Colonic mucosa (tissue), 4 donors: ENCODE measurements at regions not wholly inside any gene's neighbourhood (a gene's known extent, or its start where the extent isn't known, plus 50 kb on each side); places are given as distances from the start of the nearest gene placed in this dataset.

Source experiments
- DNase-seq: peaks from one replicate; pipeline ENCODE4 v3.0.0-alpha.2; 2020
- H3K27ac ChIP-seq: fragments of 200-600 bp; one replicate; pipeline ENCODE4 v1.8.0; 2021
- H3K27me3 ChIP-seq: fragments of 200-600 bp; one replicate; pipeline ENCODE4 v1.8.0; 2021
- H3K36me3 ChIP-seq: fragments of 200-600 bp; one replicate; pipeline ENCODE4 v1.8.0; 2021
- H3K4me1 ChIP-seq: fragments of 200-600 bp; one replicate; pipeline ENCODE4 v1.8.0; 2021; ENCODE audit warnings: mild to moderate bottlenecking
- H3K4me3 ChIP-seq: fragments of 200-600 bp; one replicate; pipeline ENCODE4 v1.8.0; 2021
- H3K9ac ChIP-seq, 2 donors: one replicate each; pipeline ENCODE4 v1.7.0; 2013; ENCODE audit warnings: control low read depth in 2 of 2, low read depth in 2 of 2, low read length in 2 of 2
- H3K9me3 ChIP-seq: fragments of 200-600 bp; one replicate; pipeline ENCODE4 v1.8.0; 2021
- intact Hi-C: fragments of 100-400 bp; cut with DNase I; formaldehyde crosslinking; loops from one replicate; pipeline ENCODE4 v1.14.1; 2022
- TF ChIP-seq, protein P1 (sequence below): fragments of 200-600 bp; IDR thresholded peaks from one replicate; pipeline ENCODE4 v1.8.0; 2022; ENCODE audit warnings: antibody characterized with exemption, mild to moderate bottlenecking
- donor health status: healthy.
- donor health status: DM: no; HTN: no; CAD: no.
- donor health status: DM: no; HTN: no; CAD: no.

DNA sequence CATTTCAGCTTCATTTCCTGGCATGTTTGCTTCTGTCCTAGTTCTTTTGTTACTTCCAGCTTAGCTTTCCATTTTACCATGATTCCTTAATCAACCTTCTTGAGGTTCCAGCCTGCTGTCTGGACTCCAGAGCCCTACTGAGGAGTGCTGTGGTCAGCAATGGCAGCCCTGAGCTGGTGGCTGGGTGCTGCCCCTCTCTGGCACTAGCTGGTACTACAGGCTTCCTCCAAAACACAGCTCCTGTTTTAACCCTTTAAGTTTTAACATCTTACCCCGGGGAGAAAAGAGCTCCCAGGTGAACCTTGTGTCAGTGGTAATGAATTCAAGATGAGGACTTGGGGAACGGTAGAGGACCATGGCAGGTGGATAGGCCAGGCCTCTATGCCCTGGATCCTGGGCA, 395.5 kb downstream of the TMEM114 start:
- Histone ChIP-seq H3K4me3 (no peak overlapping the region), H3K27me3 (no peaks in the 10 kb centered on the region), H3K4me1 (no peaks in the 10 kb centered on the region), H3K27ac (no peak overlapping the region), H3K36me3 (no peaks in the 10 kb centered on the region), H3K9ac (no peak overlapping the region), H3K9me3 (no peaks in the 10 kb centered on the region)
- no peak for DNase-seq
- TF ChIP-seq, protein P1, sequence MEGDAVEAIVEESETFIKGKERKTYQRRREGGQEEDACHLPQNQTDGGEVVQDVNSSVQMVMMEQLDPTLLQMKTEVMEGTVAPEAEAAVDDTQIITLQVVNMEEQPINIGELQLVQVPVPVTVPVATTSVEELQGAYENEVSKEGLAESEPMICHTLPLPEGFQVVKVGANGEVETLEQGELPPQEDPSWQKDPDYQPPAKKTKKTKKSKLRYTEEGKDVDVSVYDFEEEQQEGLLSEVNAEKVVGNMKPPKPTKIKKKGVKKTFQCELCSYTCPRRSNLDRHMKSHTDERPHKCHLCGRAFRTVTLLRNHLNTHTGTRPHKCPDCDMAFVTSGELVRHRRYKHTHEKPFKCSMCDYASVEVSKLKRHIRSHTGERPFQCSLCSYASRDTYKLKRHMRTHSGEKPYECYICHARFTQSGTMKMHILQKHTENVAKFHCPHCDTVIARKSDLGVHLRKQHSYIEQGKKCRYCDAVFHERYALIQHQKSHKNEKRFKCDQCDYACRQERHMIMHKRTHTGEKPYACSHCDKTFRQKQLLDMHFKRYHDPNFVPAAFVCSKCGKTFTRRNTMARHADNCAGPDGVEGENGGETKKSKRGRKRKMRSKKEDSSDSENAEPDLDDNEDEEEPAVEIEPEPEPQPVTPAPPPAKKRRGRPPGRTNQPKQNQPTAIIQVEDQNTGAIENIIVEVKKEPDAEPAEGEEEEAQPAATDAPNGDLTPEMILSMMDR: no peak
- intact Hi-C loops: no loop called here

DNA sequence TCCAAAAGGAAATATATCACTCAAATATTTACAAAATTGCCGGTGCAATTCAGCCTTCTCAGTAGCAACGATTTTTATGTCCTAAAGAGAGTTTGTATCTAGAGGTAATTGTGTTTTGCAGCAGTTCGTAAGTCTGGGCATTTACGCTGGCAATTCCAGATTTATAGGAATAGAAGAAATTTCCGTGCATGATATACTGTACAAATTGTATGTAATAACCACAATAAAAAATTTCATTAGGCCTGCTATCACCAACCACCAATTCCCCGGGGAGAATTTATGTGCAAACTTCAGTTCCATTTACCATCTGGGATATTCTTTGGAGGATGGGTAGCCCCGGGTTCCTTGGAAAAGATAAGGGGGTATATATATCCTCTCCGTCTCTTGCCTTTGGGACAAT, 401.5 kb downstream of the TMEM114 start:
- intact Hi-C loops: no loop called here
- no peaks in the 10 kb centered on the region for H3K4me1 ChIP-seq
- DNase-seq: no peak
- no peaks in the 10 kb centered on the region for H3K9me3 ChIP-seq
- H3K36me3 ChIP-seq: no peaks in the 10 kb centered on the region
- TF ChIP-seq, protein P1: no peak
- no peak overlapping the region for H3K27ac ChIP-seq
- no peak overlapping the region for H3K4me3 ChIP-seq
- H3K27me3 ChIP-seq: no peaks in the 10 kb centered on the region
- H3K9ac ChIP-seq: no peak overlapping the region

GRCh38 chr16:8187782-8188372, 402.4 kb downstream of the TMEM114 start:
- Histone ChIP-seq H3K9ac (no peak overlapping the region), H3K4me1 (no peaks in the 10 kb centered on the region), H3K27ac (no peak overlapping the region), H3K4me3 (no peak overlapping the region), H3K27me3 (no peaks in the 10 kb centered on the region), H3K36me3 (no peaks in the 10 kb centered on the region), H3K9me3 (no peaks in the 10 kb centered on the region)
- DNase-seq: no peak
- TF ChIP-seq, protein P1: no peak
- intact Hi-C loops: no loop called here

DNA sequence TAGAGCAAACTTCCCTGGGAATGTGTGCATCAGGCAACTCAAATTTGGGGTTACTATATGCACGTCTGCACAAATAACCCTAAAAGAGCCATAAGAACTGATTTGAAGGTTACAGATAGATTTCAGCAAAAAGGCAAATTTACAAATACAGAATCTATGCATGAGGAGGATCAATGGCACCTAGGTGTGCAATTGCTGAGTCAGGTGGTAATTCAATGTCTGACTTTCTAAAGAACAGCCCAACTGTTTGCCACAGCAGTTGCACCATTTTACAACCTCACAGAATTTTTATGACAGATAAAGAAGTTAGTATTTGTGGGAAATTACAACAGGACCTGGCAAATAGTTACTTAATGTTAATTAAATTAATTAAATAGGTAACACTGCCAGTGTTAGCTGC, 405.5 kb downstream of the TMEM114 start:
- DNase-seq: no peak
- TF ChIP-seq, protein P1: no peak
- H3K36me3 ChIP-seq: no peaks in the 10 kb centered on the region
- H3K27me3 ChIP-seq: no peaks in the 10 kb centered on the region
- H3K9ac ChIP-seq: no peak overlapping the region
- intact Hi-C loops: no loop called here
- no peak overlapping the region for H3K4me3 ChIP-seq
- no peak overlapping the region for H3K27ac ChIP-seq
- H3K4me1 ChIP-seq: no peaks in the 10 kb centered on the region
- H3K9me3 ChIP-seq: no peaks in the 10 kb centered on the region

- TF ChIP-seq, protein P1: no peak
- DNase-seq: no peak
- no peak overlapping the region for H3K27ac ChIP-seq
- no peaks in the 10 kb centered on the region for H3K36me3 ChIP-seq
- H3K4me3 ChIP-seq: no peak overlapping the region
- intact Hi-C loops: no loop called here
- no peak overlapping the region for H3K9ac ChIP-seq
- H3K27me3 ChIP-seq: no peaks in the 10 kb centered on the region
- H3K9me3 ChIP-seq: no peaks in the 10 kb centered on the region
- no peaks in the 10 kb centered on the region for H3K4me1 ChIP-seq
These were observed 406.9 kb downstream of the TMEM114 start for GRCh38 chr16:8183176-8184099.
